ENCODE measurements at regions not wholly inside any gene's neighbourhood (a gene's known extent, or its start where the extent isn't known, plus 50 kb on each side); places are given as distances from the start of the nearest gene placed in this dataset.

GRCh38 chr5:68454172-68454571, 238.6 kb downstream of the PIK3R1 start:
- no peak overlapping the region for H3K4me3 Mint-ChIP-seq
- Histone ChIP-seq H3K4me3 (ENCODE audit: low read length) (no peak overlapping the region), H3K9me3 (ENCODE audit: control insufficient read depth, low read length) (no peaks in the 10 kb centered on the region), H3K9ac (ENCODE audit: extremely low read depth, low read length, poor library complexity, severe bottlenecking) (no peak overlapping the region), H3K27me3 (ENCODE audit: control insufficient read depth, insufficient read depth, low read length, poor library complexity, severe bottlenecking) (no peaks in the 10 kb centered on the region), H3K27ac (ENCODE audit: low read depth, low read length) (no peak overlapping the region), H3K36me3 (ENCODE audit: control insufficient read depth, insufficient read depth, low read length) (no peaks in the 10 kb centered on the region), H3K4me1 (ENCODE audit: control insufficient read depth, insufficient read depth, low read length) (no peaks in the 10 kb centered on the region)
- peaks cover 17% of the 10 kb centered on the region for H3K4me1 Mint-ChIP-seq
- no peak for DNase-seq
- peaks cover 7% of the 10 kb centered on the region for H3K9me3 Mint-ChIP-seq
- peaks cover 4% of the 10 kb centered on the region for H3K27me3 Mint-ChIP-seq (ENCODE audit: insufficient read depth)
- no peak for TF ChIP-seq CTCF (conservative IDR thresholded peaks at IDR 0.05)
- no peak overlapping the region for H3K27ac Mint-ChIP-seq
- no peaks in the 10 kb centered on the region for H3K36me3 Mint-ChIP-seq (ENCODE audit: low read depth)
- WGBS, 2 experiments (ENCODE audit: insufficient coverage in 1 of 2, insufficient read length in 1 of 2) = 87 to 93% methylated on average over 2 to 3 of the region's 3 CpGs

GRCh38 chr5:68454766-68455165, 239.2 kb downstream of the PIK3R1 start:
- peaks cover 7% of the 10 kb centered on the region for H3K9me3 Mint-ChIP-seq
- WGBS, 2 experiments (ENCODE audit: insufficient coverage in 1 of 2, insufficient read length in 1 of 2) = 82% methylated on average over 2 of the region's 2 CpGs; no CpG with 5 or more reads in 1 of the 2 experiments
- H3K27ac Mint-ChIP-seq = no peak overlapping the region
- DNase-seq = no peak
- no peaks in the 10 kb centered on the region for H3K9me3 ChIP-seq (ENCODE audit: control insufficient read depth, low read length)
- no peaks in the 10 kb centered on the region for H3K27me3 Mint-ChIP-seq (ENCODE audit: insufficient read depth)
- no peak overlapping the region for H3K4me3 ChIP-seq (ENCODE audit: low read length)
- H3K36me3 Mint-ChIP-seq (ENCODE audit: low read depth) = no peaks in the 10 kb centered on the region
- H3K4me3 Mint-ChIP-seq = no peak overlapping the region
- H3K36me3 ChIP-seq (ENCODE audit: control insufficient read depth, insufficient read depth, low read length) = no peaks in the 10 kb centered on the region
- H3K4me1 ChIP-seq (ENCODE audit: control insufficient read depth, insufficient read depth, low read length) = no peaks in the 10 kb centered on the region
- no peak overlapping the region for H3K9ac ChIP-seq (ENCODE audit: extremely low read depth, low read length, poor library complexity, severe bottlenecking)
- peaks cover 20% of the 10 kb centered on the region for H3K4me1 Mint-ChIP-seq
- H3K27me3 ChIP-seq (ENCODE audit: control insufficient read depth, insufficient read depth, low read length, poor library complexity, severe bottlenecking) = no peaks in the 10 kb centered on the region
- H3K27ac ChIP-seq (ENCODE audit: low read depth, low read length) = no peak overlapping the region
- no peak for TF ChIP-seq CTCF (conservative IDR thresholded peaks at IDR 0.05)

GRCh38 chr5:68455216-68455615, 239.7 kb downstream of the PIK3R1 start:
- Mint-ChIP-seq H3K27me3 (ENCODE audit: insufficient read depth) (no peaks in the 10 kb centered on the region), H3K27ac (no peak overlapping the region), H3K4me3 (no peak overlapping the region), H3K36me3 (ENCODE audit: low read depth) (no peaks in the 10 kb centered on the region), H3K9me3 (peaks cover 7% of the 10 kb centered on the region), H3K4me1 (peaks cover 21% of the 10 kb centered on the region)
- no peak overlapping the region for H3K9ac ChIP-seq (ENCODE audit: extremely low read depth, low read length, poor library complexity, severe bottlenecking)
- WGBS, 2 experiments (ENCODE audit: insufficient coverage in 1 of 2, insufficient read length in 1 of 2) = 94% methylated on average over 3 of the region's 3 CpGs; no CpG with 5 or more reads in 1 of the 2 experiments
- no peak for TF ChIP-seq CTCF (conservative IDR thresholded peaks at IDR 0.05)
- no peak overlapping the region for H3K27ac ChIP-seq (ENCODE audit: low read depth, low read length)
- no peak overlapping the region for H3K4me3 ChIP-seq (ENCODE audit: low read length)
- no peak for DNase-seq
- no peaks in the 10 kb centered on the region for H3K27me3 ChIP-seq (ENCODE audit: control insufficient read depth, insufficient read depth, low read length, poor library complexity, severe bottlenecking)
- H3K4me1 ChIP-seq (ENCODE audit: control insufficient read depth, insufficient read depth, low read length) = no peaks in the 10 kb centered on the region
- H3K9me3 ChIP-seq (ENCODE audit: control insufficient read depth, low read length) = no peaks in the 10 kb centered on the region
- no peaks in the 10 kb centered on the region for H3K36me3 ChIP-seq (ENCODE audit: control insufficient read depth, insufficient read depth, low read length)
